AG04449 (cell line): ENCODE measurements at regions not wholly inside any gene's neighbourhood (a gene's known extent, or its start where the extent isn't known, plus 50 kb on each side); places are given as distances from the start of the nearest gene placed in this dataset.

Experiments
- CTCF ChIA-PET: fragments of 350-600 bp; formaldehyde crosslinking; extraction: SDS; loops from one replicate; lab custom pipeline; 2021; ENCODE audit warnings: antibody characterized with exemption; lab: Yijun Ruan, JAX
- POLR2A ChIA-PET: fragments of 400-600, 350-600 bp; formaldehyde crosslinking; extraction: SDS; loops from one replicate; lab custom pipeline; 2020; ENCODE audit warnings: antibody characterized with exemption, inconsistent platforms; lab: Yijun Ruan, JAX
- DNase-seq: peaks from one replicate; pipeline ENCODE4 v3.0.0-alpha.2; 2010; ENCODE audit warnings: low read depth, low spot score
- H3K4me3 ChIP-seq: 2 replicates; pipeline ENCODE4 v1.5.1; 2011; ENCODE audit warnings: low read depth, mild to moderate bottlenecking, control low read depth, low read length
- TF ChIP-seq, protein P1 (sequence below): IDR thresholded peaks from one replicate; pipeline ENCODE4 v1.5.1; 2011; ENCODE audit warnings: mild to moderate bottlenecking, moderate library complexity, low read length, control low read depth, inconsistent platforms; ENCODE audit not compliant: insufficient read depth; ENCODE audit errors: missing control alignments

DNA sequence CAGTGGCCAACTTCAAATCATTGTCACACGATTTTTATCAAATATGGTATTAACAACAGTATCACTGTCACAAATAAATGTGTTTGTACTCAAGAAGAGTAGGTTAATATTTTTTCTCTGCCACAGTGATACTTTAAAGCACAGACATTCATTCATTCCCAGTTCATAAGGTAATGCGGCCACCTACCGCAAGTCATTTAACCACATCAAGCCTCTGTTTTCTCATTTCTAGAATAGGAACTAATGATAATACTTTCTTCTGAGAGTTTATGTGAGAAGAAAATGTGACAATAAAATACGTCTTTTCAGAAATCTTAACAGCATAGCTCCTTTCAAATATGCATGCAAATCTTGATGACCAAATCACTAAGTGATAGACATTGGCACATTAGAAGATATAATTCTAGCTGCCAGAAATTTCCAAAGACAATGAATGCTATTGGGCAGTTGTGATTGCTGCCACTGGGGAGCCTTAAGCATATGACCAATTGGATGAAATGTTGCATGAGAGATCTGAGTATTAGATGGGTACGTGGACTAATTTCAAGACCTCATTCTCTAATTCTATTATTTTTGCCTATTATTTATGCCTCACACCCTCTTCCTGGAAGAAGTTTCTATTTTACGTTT, 430.9 kb downstream of the PID1 start:
- CTCF ChIA-PET = no interaction called here

DNA sequence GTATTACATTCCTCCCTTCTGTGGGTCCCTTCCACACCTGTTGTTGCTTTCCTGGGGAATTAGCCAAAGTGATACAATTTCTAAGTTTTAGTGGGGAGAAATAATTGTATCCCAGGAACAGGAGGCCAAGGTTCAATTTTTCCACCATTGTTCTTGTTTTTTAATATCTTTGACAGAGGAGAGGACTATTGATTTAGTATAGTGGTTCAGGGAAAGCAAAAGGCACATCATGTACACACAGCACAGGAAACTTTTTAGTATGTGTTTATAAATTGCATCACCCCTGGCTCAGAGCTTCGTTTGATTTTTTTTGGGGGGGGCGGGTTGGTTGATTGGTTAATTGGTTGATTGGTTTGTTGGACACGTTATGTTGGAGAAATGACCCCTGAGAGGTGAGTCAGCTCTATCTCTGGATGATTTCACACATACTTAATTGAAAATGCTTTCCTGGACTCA, 431.6 kb downstream of the PID1 start:
- no peak overlapping the region for H3K4me3 ChIP-seq
- no peak for DNase-seq
- TF ChIP-seq, protein P1, sequence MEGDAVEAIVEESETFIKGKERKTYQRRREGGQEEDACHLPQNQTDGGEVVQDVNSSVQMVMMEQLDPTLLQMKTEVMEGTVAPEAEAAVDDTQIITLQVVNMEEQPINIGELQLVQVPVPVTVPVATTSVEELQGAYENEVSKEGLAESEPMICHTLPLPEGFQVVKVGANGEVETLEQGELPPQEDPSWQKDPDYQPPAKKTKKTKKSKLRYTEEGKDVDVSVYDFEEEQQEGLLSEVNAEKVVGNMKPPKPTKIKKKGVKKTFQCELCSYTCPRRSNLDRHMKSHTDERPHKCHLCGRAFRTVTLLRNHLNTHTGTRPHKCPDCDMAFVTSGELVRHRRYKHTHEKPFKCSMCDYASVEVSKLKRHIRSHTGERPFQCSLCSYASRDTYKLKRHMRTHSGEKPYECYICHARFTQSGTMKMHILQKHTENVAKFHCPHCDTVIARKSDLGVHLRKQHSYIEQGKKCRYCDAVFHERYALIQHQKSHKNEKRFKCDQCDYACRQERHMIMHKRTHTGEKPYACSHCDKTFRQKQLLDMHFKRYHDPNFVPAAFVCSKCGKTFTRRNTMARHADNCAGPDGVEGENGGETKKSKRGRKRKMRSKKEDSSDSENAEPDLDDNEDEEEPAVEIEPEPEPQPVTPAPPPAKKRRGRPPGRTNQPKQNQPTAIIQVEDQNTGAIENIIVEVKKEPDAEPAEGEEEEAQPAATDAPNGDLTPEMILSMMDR = no peak
- ChIA-PET POLR2A (no interaction called here), CTCF (no interaction called here)

More for the DNA sequence above, 430.9 kb downstream of the PID1 start:
- POLR2A ChIA-PET = no interaction called here
- H3K4me3 ChIP-seq = no peak overlapping the region
- TF ChIP-seq, protein P1 = no peak
- no peak for DNase-seq

GRCh38 chr2:228838819-228839218, 432.3 kb downstream of the PID1 start:
- TF ChIP-seq, protein P1 = no peak
- POLR2A ChIA-PET = no interaction called here
- CTCF ChIA-PET = no interaction called here

DNA sequence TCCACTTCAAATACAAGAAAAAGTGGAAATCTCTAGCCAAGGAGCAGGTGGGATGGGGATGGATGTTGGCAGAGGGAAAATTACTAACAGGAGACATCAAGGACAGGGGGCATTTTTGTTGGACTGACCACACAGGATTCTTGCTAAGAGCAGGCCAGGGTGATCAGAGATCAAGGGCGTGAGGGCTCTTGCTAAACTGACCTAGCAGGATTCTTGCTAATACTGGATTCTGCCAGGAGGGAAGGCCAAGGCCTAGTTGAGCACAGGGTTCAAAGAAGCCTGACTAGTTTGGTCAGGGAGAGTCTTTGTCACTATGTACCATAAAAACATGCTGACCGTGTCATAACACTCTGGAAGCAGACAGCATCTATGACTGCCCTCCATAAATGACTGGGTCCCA, 442.7 kb downstream of the PID1 start:
- TF ChIP-seq, protein P1 = no peak
- H3K4me3 ChIP-seq = no peak overlapping the region
- CTCF ChIA-PET = no interaction called here
- POLR2A ChIA-PET = no interaction called here
- DNase-seq = no peak

More at GRCh38 chr2:228838819-228839218, 432.3 kb downstream of the PID1 start:
- no peak overlapping the region for H3K4me3 ChIP-seq
- no peak for DNase-seq

DNA sequence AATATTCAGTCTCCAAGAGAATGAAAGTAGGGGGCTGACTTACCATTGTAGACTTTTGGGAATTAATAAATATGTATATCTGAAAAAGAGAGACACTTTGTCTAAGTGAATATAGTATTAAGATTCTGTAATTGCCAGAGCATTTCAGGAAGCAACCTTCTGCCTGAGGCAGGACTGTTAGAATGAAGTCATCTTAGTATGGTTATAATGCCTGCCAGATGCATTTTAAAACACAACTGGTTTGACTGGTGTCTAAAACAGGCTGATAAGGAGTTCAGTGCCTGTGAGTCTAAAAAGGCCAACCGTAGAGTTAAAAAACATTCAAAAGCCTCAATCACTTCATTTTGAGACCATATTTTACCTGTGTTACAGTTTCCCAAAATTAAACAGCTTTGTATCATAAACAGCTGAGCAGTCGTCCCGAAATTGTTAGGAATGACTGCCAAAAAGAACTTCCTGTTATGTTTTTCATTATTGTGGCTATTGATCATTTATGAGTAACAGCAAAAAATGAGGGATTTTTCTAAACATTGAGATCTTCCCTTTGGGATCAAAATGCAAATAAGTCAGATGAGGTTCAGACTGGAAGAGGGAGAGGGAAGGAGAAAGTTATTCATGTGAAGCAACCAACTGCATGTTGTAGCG, 443.9 kb downstream of the PID1 start:
- TF ChIP-seq, protein P1 = no peak
- H3K4me3 ChIP-seq = no peak overlapping the region
- ChIA-PET POLR2A (no interaction called here), CTCF (no interaction called here)
- DNase-seq = no peak

DNA sequence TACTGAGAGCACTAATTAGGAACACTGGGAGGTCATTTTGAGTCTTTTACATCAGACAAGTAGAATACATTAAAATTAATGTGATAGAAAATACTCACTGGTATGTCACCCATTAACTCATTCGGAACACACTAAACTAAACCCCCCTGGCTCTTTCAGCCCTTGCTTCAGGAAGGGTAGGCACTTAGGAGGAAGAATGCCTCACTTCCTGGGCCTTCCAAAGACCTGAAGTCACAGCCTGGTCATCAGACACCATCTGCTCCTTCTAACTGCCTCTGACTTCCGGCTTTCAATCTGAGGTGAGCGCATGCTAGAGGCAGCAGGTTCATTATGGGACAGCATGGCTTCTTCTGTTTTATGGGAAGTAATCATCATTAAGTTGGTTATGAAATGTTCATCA, 451.4 kb downstream of the PID1 start:
- ChIA-PET POLR2A (no interaction called here), CTCF (no interaction called here)
- DNase-seq = no peak
- TF ChIP-seq, protein P1 = no peak
- no peak overlapping the region for H3K4me3 ChIP-seq
